Mammary epithelial cell (primary cell): ENCODE measurements at regions not wholly inside any gene's neighbourhood (a gene's known extent, or its start where the extent isn't known, plus 50 kb on each side); places are given as distances from the start of the nearest gene placed in this dataset.
A peak's percentile ranks its signal among the peaks of the same experiment; 100 is the strongest.

ENCODE experiments used
- EZH2 ChIP-seq: IDR thresholded peaks from 2 replicates; pipeline ENCODE4 v1.6.1; 2012; ENCODE audit warnings: low read length, inconsistent platforms, borderline replicate concordance
- TF ChIP-seq, protein P1 (sequence below), 2 donors: IDR thresholded peaks in 1 of 2; conservative IDR thresholded peaks in 1 of 2; 2 replicates each; pipeline ENCODE4 v1.5.1; 2011 to 2012; ENCODE audit warnings: inconsistent platforms in 2 of 2, low read length in 2 of 2, mild to moderate bottlenecking in 2 of 2, control low read depth in 1 of 2, low read depth in 1 of 2; ENCODE audit not compliant: insufficient read depth in 1 of 2; ENCODE audit errors: extremely low read depth in 1 of 2

DNA sequence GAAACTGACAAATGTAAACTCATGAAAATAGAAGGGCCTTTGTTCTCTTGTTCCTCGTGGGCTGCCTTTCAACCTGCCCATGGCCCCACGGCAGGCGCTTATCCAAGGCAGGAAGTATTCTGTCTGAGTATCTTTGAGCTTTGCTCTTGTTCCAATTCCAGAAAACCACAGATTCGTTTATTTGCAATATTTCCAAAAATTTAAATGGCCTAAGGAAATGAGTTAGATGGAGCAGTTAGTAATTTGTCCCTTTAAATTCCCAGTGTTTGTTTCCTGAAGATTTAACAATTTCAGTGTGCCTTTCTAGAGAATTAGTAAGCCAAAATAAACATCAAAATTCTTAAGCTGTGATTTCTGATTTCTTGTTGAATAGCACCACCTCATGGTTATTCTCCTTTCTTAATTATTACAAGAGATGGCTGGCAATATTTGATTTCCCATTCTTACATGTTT lies 299.4 kb upstream of the RASA1 start:
- TF ChIP-seq, protein P1, sequence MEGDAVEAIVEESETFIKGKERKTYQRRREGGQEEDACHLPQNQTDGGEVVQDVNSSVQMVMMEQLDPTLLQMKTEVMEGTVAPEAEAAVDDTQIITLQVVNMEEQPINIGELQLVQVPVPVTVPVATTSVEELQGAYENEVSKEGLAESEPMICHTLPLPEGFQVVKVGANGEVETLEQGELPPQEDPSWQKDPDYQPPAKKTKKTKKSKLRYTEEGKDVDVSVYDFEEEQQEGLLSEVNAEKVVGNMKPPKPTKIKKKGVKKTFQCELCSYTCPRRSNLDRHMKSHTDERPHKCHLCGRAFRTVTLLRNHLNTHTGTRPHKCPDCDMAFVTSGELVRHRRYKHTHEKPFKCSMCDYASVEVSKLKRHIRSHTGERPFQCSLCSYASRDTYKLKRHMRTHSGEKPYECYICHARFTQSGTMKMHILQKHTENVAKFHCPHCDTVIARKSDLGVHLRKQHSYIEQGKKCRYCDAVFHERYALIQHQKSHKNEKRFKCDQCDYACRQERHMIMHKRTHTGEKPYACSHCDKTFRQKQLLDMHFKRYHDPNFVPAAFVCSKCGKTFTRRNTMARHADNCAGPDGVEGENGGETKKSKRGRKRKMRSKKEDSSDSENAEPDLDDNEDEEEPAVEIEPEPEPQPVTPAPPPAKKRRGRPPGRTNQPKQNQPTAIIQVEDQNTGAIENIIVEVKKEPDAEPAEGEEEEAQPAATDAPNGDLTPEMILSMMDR (conservative IDR thresholded peaks at IDR 0.05 in 1 of 2, IDR thresholded peaks at IDR 0.05 in 1 of 2; ENCODE audit: extremely low read depth in 1 of 2, insufficient read depth in 1 of 2, low read depth in 1 of 2, low read length in 2 of 2), result peak; percentile 29 to 38
- no peak for TF ChIP-seq EZH2
